Right ventricle myocardium superior (tissue), 1 donor: ENCODE measurements at regions not wholly inside any gene's neighbourhood (a gene's known extent, or its start where the extent isn't known, plus 50 kb on each side); places are given as distances from the start of the nearest gene placed in this dataset.
"Not testable (repeated sequence)": the region's sequence is repeated elsewhere in the genome, so short reads cannot be mapped to it uniquely, and the experiment has no call there.

ENCODE experiments used
- ATAC-seq: fragments of 200-7000 bp; cut with Tn5 transposase; one replicate; pipeline ENCODE4 v1.9.1; 2020; ENCODE audit warnings: mild to moderate bottlenecking; ENCODE audit not compliant: poor library complexity
- DNase-seq: peaks from one replicate; pipeline ENCODE4 v3.0.0-alpha.2; 2020
- intact Hi-C: fragments of 100-400 bp; cut with DNase I; formaldehyde crosslinking; loops from one replicate; pipeline ENCODE4 v1.11.2; 2022
- donor health status: DM: no; HTN: yes; CAD: no; lungs with severe emphysema.

GRCh38 chr1:87968197-87968955, 639.7 kb downstream of the LMO4 start:
- peak; percentile 53 for DNase-seq
- peak; percentile 92 for ATAC-seq
- intact Hi-C loops, result no loop called here

GRCh38 chr1:87969040-87969439, 640.4 kb downstream of the LMO4 start:
- ATAC-seq (no peak), DNase-seq (no peak)
- intact Hi-C loops, result no loop called here

GRCh38 chr1:87972811-87973210, 644.1 kb downstream of the LMO4 start:
- intact Hi-C loops, result no loop called here
- ATAC-seq (no peak), DNase-seq (no peak)

- no peak for ATAC-seq
- no peak for DNase-seq
- intact Hi-C loops, result no loop called here
Observed at GRCh38 chr1:87973896-87974295, 645.2 kb downstream of the LMO4 start.

GRCh38 chr1:87976316-87976715, 647.6 kb downstream of the LMO4 start:
- no peak for ATAC-seq
- no peak for DNase-seq
- intact Hi-C loops, result no loop called here

GRCh38 chr1:87977145-87977544, 648.5 kb downstream of the LMO4 start:
- DNase-seq (no peak), ATAC-seq (no peak)
- intact Hi-C loops, result no loop called here

GRCh38 chr1:87979079-87979478, 650.4 kb downstream of the LMO4 start:
- intact Hi-C loops, result no loop called here
- DNase-seq, result no peak
- ATAC-seq, result no peak

- intact Hi-C loops, result no loop called here
- ATAC-seq (no peak), DNase-seq (no peak)
Observed at GRCh38 chr1:87980494-87980893, 651.8 kb downstream of the LMO4 start.

- intact Hi-C loops, result no loop called here
- ATAC-seq (no peak), DNase-seq (no peak)
Observed at GRCh38 chr1:87981386-87981785, 652.7 kb downstream of the LMO4 start.

GRCh38 chr1:87981810-87982209, 653.1 kb downstream of the LMO4 start:
- intact Hi-C loops, result no loop called here
- no peak for ATAC-seq
- DNase-seq, result no peak

- intact Hi-C loops, result no loop called here
- DNase-seq (no peak), ATAC-seq (no peak)
Observed at GRCh38 chr1:87983841-87984240, 655.2 kb downstream of the LMO4 start.

- no peak for ATAC-seq
- intact Hi-C loops, result no loop called here
- DNase-seq, result no peak
Observed at GRCh38 chr1:87985071-87985470, 656.4 kb downstream of the LMO4 start.

- no peak for ATAC-seq
- intact Hi-C loops, result no loop called here
Observed at GRCh38 chr1:87986130-87986866, 657.6 kb downstream of the LMO4 start.

GRCh38 chr1:87989346-87989745, 660.7 kb downstream of the LMO4 start:
- intact Hi-C loops, result no loop called here
- ATAC-seq, result no peak
- DNase-seq, result no peak

More at GRCh38 chr1:87986130-87986866, 657.6 kb downstream of the LMO4 start:
- DNase-seq, result no peak

GRCh38 chr1:87992536-87992935, 663.9 kb downstream of the LMO4 start:
- DNase-seq, ATAC-seq, intact Hi-C loops: not testable (repeated sequence)

GRCh38 chr1:87993051-87993450, 664.4 kb downstream of the LMO4 start:
- intact Hi-C loops, result no loop called here
- ATAC-seq (no peak), DNase-seq (no peak)

GRCh38 chr1:87999852-88000251, 671.2 kb downstream of the LMO4 start:
- intact Hi-C loops, result no loop called here
- no peak for ATAC-seq
- no peak for DNase-seq

- DNase-seq (no peak), ATAC-seq (no peak)
- intact Hi-C loops, result no loop called here
Observed at GRCh38 chr1:88001460-88001859, 672.8 kb downstream of the LMO4 start.

- intact Hi-C loops, result no loop called here
- no peak for DNase-seq
- no peak for ATAC-seq
Observed at GRCh38 chr1:88003255-88003654, 674.6 kb downstream of the LMO4 start.

- DNase-seq (no peak), ATAC-seq (no peak)
- intact Hi-C loops, result no loop called here
Observed at GRCh38 chr1:88009916-88010315, 674.2 kb upstream of the PKN2 start.
